NCI-H1092 (cell line): ENCODE measurements at regions not wholly inside any gene's neighbourhood (a gene's known extent, or its start where the extent isn't known, plus 50 kb on each side); places are given as distances from the start of the nearest gene placed in this dataset.

Source experiments
- DNase-seq: peaks from one replicate; lab custom pipeline; 2025; lab: John Stamatoyannopoulos, UW

- DNase-seq, result no peak
These were observed 322.0 kb downstream of the RND3 start for GRCh38 chr2:150165442-150165841.

GRCh38 chr2:150162241-150162942 is 325.1 kb downstream of the RND3 start:
- DNase-seq, result no peak

- DNase-seq, result no peak
These were observed 327.4 kb downstream of the RND3 start for GRCh38 chr2:150160058-150160457.

GRCh38 chr2:150159300-150159699 is 328.2 kb downstream of the RND3 start:
- DNase-seq, result no peak

GRCh38 chr2:150156876-150157275 is 330.6 kb downstream of the RND3 start:
- DNase-seq, result no peak

- DNase-seq, result no peak
These were observed 331.1 kb downstream of the RND3 start for GRCh38 chr2:150156415-150156814.

- no peak for DNase-seq
These were observed 333.1 kb downstream of the RND3 start for GRCh38 chr2:150154308-150154797.

GRCh38 chr2:150153646-150154307 is 333.7 kb downstream of the RND3 start:
- DNase-seq, result no peak

- DNase-seq, result no peak
These were observed 335.2 kb downstream of the RND3 start for GRCh38 chr2:150152230-150152629.

- DNase-seq, result no peak
These were observed 337.3 kb downstream of the RND3 start for GRCh38 chr2:150150144-150150543.

GRCh38 chr2:150147889-150148683 is 339.4 kb downstream of the RND3 start:
- no peak for DNase-seq

GRCh38 chr2:150146879-150147278 is 340.6 kb downstream of the RND3 start:
- DNase-seq, result no peak

- DNase-seq, result no peak
These were observed 342.2 kb downstream of the RND3 start for GRCh38 chr2:150145299-150145692.

GRCh38 chr2:150144546-150145298 is 342.7 kb downstream of the RND3 start:
- no peak for DNase-seq

GRCh38 chr2:150143087-150143536 is 344.4 kb downstream of the RND3 start:
- DNase-seq, result no peak

- no peak for DNase-seq
These were observed 344.9 kb downstream of the RND3 start for GRCh38 chr2:150142561-150142960.

GRCh38 chr2:150141226-150142001 is 346.1 kb downstream of the RND3 start:
- DNase-seq, result no peak

GRCh38 chr2:150140777-150141176 is 346.7 kb downstream of the RND3 start:
- no peak for DNase-seq

GRCh38 chr2:150138587-150138986 is 348.9 kb downstream of the RND3 start:
- DNase-seq, result no peak

- DNase-seq, result no peak
These were observed 350.0 kb downstream of the RND3 start for GRCh38 chr2:150137338-150138069.
